HG03095 (cell line): ENCODE measurements at regions not wholly inside any gene's neighbourhood (a gene's known extent, or its start where the extent isn't known, plus 50 kb on each side); places are given as distances from the start of the nearest gene placed in this dataset.
"Not testable (repeated sequence)": the region's sequence is repeated elsewhere in the genome, so short reads cannot be mapped to it uniquely, and the experiment has no call there.

Experiments
- ATAC-seq: cut with Tn5 transposase; IDR thresholded peaks from one replicate; pipeline ENCODE4 v1.9.1; 2021; ENCODE audit warnings: moderate library complexity; ENCODE audit not compliant: unreplicated experiment

GRCh38 chr12:91511795-91512420, 329.3 kb upstream of the DCN start:
- no peak for ATAC-seq

- ATAC-seq, result no peak
Measured at GRCh38 chr12:91507754-91508153, 325.1 kb upstream of the DCN start.

- ATAC-seq, result no peak
Measured at GRCh38 chr12:91506452-91506851, 323.8 kb upstream of the DCN start.

- ATAC-seq, result no peak
Measured at GRCh38 chr12:91505006-91505405, 322.4 kb upstream of the DCN start.

- no peak for ATAC-seq
Measured at GRCh38 chr12:91502208-91502607, 319.6 kb upstream of the DCN start.

GRCh38 chr12:91496337-91496736, 313.7 kb upstream of the DCN start:
- ATAC-seq, result no peak

GRCh38 chr12:91493308-91493707, 310.7 kb upstream of the DCN start:
- no peak for ATAC-seq

- ATAC-seq, result no peak
Measured at GRCh38 chr12:91492648-91493047, 310.0 kb upstream of the DCN start.

- no peak for ATAC-seq
Measured at GRCh38 chr12:91490667-91491311, 308.2 kb upstream of the DCN start.

GRCh38 chr12:91483471-91483985, 300.9 kb upstream of the DCN start:
- no peak for ATAC-seq

- no peak for ATAC-seq
Measured at GRCh38 chr12:91482231-91482630, 299.6 kb upstream of the DCN start.

- ATAC-seq, result no peak
Measured at GRCh38 chr12:91478500-91478899, 295.9 kb upstream of the DCN start.

GRCh38 chr12:91467686-91468085, 285.1 kb upstream of the DCN start:
- ATAC-seq, result no peak

- ATAC-seq, result no peak
Measured at GRCh38 chr12:91461061-91461460, 278.4 kb upstream of the DCN start.

GRCh38 chr12:91460469-91460868, 277.9 kb upstream of the DCN start:
- ATAC-seq, result no peak

GRCh38 chr12:91455321-91455720, 272.7 kb upstream of the DCN start:
- no peak for ATAC-seq

GRCh38 chr12:91454179-91454578, 271.6 kb upstream of the DCN start:
- ATAC-seq, result no peak

- not testable (repeated sequence) for ATAC-seq
Measured at GRCh38 chr12:91452464-91452863, 269.8 kb upstream of the DCN start.

- ATAC-seq, result no peak
Measured at GRCh38 chr12:91441993-91442952, 259.7 kb upstream of the DCN start.

- no peak for ATAC-seq
Measured at GRCh38 chr12:91441246-91441645, 258.6 kb upstream of the DCN start.

- ATAC-seq, result no peak
Measured at GRCh38 chr12:91434081-91434480, 251.5 kb upstream of the DCN start.

GRCh38 chr12:91432755-91433154, 250.1 kb upstream of the DCN start:
- ATAC-seq, result no peak
